CD4-positive, CD25-positive, alpha-beta regulatory T cell (primary cell): ENCODE measurements at regions not wholly inside any gene's neighbourhood (a gene's known extent, or its start where the extent isn't known, plus 50 kb on each side); places are given as distances from the start of the nearest gene placed in this dataset.

Source experiments
- ATAC-seq, 2 donors: fragments of 150-1000 bp; cut with Tn5 transposase; one replicate each; pipeline ENCODE4 v1.10.0; 2021; ENCODE audit warnings: low read depth in 2 of 2, moderate number of reproducible peaks in 2 of 2, moderate library complexity in 1 of 2
- DNase-seq, 3 donors: peaks; one replicate each; pipeline versions ENCODE4 v3.0.0 to v3.0.0-alpha.2; 2012 to 2022; ENCODE audit warnings: mixed read lengths in 1 of 3
- H3K27ac ChIP-seq: one replicate; pipeline ENCODE4 v1.7.0; 2013; ENCODE audit warnings: mild to moderate bottlenecking, low read length; ENCODE audit not compliant: insufficient read depth, poor library complexity, severe bottlenecking
- H3K27me3 ChIP-seq: one replicate; pipeline ENCODE4 v1.7.0; 2013; ENCODE audit warnings: low read length; ENCODE audit not compliant: control insufficient read depth, insufficient read depth
- H3K36me3 ChIP-seq: one replicate; pipeline ENCODE4 v1.7.0; 2013; ENCODE audit warnings: mild to moderate bottlenecking, low read length, moderate library complexity; ENCODE audit not compliant: control insufficient read depth, insufficient read depth
- H3K4me1 ChIP-seq: 2 replicates; pipeline ENCODE4 v1.7.0; 2013; ENCODE audit warnings: mild to moderate bottlenecking, low read length; ENCODE audit not compliant: insufficient read depth, control insufficient read depth, poor library complexity, severe bottlenecking
- H3K4me3 ChIP-seq: one replicate; pipeline ENCODE4 v1.7.0; 2013; ENCODE audit warnings: low read depth, mild to moderate bottlenecking, low read length, moderate library complexity
- H3K9me3 ChIP-seq, 2 experiments: 1 replicate in 1 of 2; 2 replicates in 1 of 2; pipeline ENCODE4 v1.7.0; 2013; ENCODE audit warnings: low read length in 2 of 2, mild to moderate bottlenecking in 1 of 2, moderate library complexity in 1 of 2; ENCODE audit not compliant: control insufficient read depth in 2 of 2
- H3K27ac Mint-ChIP-seq, 3 donors: one replicate each; pipeline ENCODE4 v1.8.0; 2020 to 2022; ENCODE audit warnings: mild to moderate bottlenecking in 3 of 3, mixed read lengths in 3 of 3, moderate library complexity in 2 of 3
- H3K27me3 Mint-ChIP-seq: one replicate; pipeline ENCODE4 v1.8.0; 2022; ENCODE audit warnings: mild to moderate bottlenecking, mixed read lengths
- H3K36me3 Mint-ChIP-seq: one replicate; pipeline ENCODE4 v1.8.0; 2020; ENCODE audit warnings: mixed read lengths
- H3K4me1 Mint-ChIP-seq, 4 donors: one replicate each; pipeline ENCODE4 v1.8.0; 2020 to 2022; ENCODE audit warnings: mixed read lengths in 4 of 4, mild to moderate bottlenecking in 1 of 4
- H3K4me3 Mint-ChIP-seq, 4 donors: one replicate each; pipeline ENCODE4 v1.8.0; 2020 to 2022; ENCODE audit warnings: mild to moderate bottlenecking in 4 of 4, mixed read lengths in 4 of 4, moderate library complexity in 3 of 4
- H3K9me3 Mint-ChIP-seq, 7 donors: one replicate each; pipeline ENCODE4 v1.8.0; 2020 to 2022; ENCODE audit warnings: mixed read lengths in 7 of 7, mild to moderate bottlenecking in 3 of 7, moderate library complexity in 2 of 7

DNA sequence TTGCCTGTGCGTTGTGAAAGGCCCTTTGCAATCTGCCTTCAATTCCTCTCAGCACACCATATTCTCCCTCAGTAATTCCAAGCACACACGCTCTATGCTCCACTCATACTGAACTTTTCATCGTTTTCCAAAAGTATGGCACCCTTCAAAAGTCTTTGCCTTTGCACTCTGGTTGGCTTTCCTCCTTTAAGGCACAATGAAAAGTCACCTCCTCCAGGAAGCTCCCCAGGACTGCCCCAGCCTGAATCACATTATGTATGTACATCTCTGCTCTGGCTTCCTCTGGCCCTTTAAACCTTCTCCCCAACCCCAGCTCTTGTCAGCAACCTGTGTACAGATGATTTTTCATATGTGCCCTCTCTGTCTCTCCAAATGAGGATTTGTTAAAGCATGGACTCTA lies 250.7 kb downstream of the MAF start:
- no peak for ATAC-seq
- no peaks in the 10 kb centered on the region for H3K27me3 Mint-ChIP-seq
- no peak overlapping the region for H3K27ac Mint-ChIP-seq

GRCh38 chr16:79348521-79349306 lies 251.8 kb downstream of the MAF start:
- H3K4me1 ChIP-seq = no peaks in the 10 kb centered on the region
- H3K36me3 ChIP-seq = no peaks in the 10 kb centered on the region
- H3K27me3 Mint-ChIP-seq = no peaks in the 10 kb centered on the region
- H3K9me3 Mint-ChIP-seq = peaks cover 0 to 2% (median 0%) of the 10 kb centered on the region in 7 donors
- no peak overlapping the region for H3K4me3 ChIP-seq
- DNase-seq (no peak), ATAC-seq (no peak)
- no peaks in the 10 kb centered on the region for H3K9me3 ChIP-seq
- no peak overlapping the region for H3K4me3 Mint-ChIP-seq
- H3K27ac ChIP-seq = no peak overlapping the region
- no peaks in the 10 kb centered on the region for H3K36me3 Mint-ChIP-seq
- H3K27me3 ChIP-seq = peaks cover 3% of the 10 kb centered on the region
- peaks cover 0 to 3% (median 1%) of the 10 kb centered on the region in 4 donors for H3K4me1 Mint-ChIP-seq
- H3K27ac Mint-ChIP-seq = no peak overlapping the region

More for the DNA sequence above, 250.7 kb downstream of the MAF start:
- Mint-ChIP-seq H3K4me1 (peaks cover 0 to 3% (median 0%) of the 10 kb centered on the region in 4 donors), H3K4me3 (no peak overlapping the region), H3K9me3 (peaks cover 0 to 2% (median 0%) of the 10 kb centered on the region in 7 donors), H3K36me3 (no peaks in the 10 kb centered on the region)
- H3K9me3 ChIP-seq = no peaks in the 10 kb centered on the region
- no peak overlapping the region for H3K27ac ChIP-seq
- H3K4me1 ChIP-seq = no peaks in the 10 kb centered on the region
- H3K36me3 ChIP-seq = no peaks in the 10 kb centered on the region
- no peak overlapping the region for H3K4me3 ChIP-seq
- no peaks in the 10 kb centered on the region for H3K27me3 ChIP-seq
- DNase-seq = no peak

- Histone ChIP-seq H3K4me3 (no peak overlapping the region), H3K9me3 (no peaks in the 10 kb centered on the region), H3K4me1 (peaks cover under 1% of the 10 kb centered on the region), H3K36me3 (no peaks in the 10 kb centered on the region), H3K27me3 (peaks cover 3% of the 10 kb centered on the region), H3K27ac (no peak overlapping the region)
- ATAC-seq = no peak
- no peak for DNase-seq
- Mint-ChIP-seq H3K4me3 (no peak overlapping the region), H3K9me3 (peaks cover 0 to 2% (median 0%) of the 10 kb centered on the region in 7 donors), H3K36me3 (no peaks in the 10 kb centered on the region), H3K27ac (no peak overlapping the region), H3K4me1 (peaks cover 0 to 12% (median 4%) of the 10 kb centered on the region in 4 donors), H3K27me3 (no peaks in the 10 kb centered on the region)
These were observed 253.3 kb downstream of the MAF start for GRCh38 chr16:79347277-79347676.

DNA sequence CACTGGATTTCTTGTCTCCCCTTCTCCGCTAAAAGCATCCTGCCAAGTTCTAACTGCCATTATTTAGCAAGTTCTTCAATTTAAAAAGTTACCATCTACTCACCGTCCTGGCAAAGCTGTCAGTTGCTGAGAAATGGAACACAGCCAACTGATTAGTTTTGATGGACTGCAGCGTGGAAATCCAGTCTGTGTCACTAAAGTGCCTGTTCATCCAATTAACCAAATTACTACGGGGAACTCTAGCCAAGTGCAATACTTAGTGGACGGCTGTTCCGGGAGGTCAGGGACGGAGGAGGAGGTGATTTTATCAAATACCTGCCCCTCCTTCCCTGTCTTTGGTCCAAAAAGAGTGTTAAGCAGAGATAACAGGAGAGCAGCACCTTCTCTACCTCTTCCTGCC lies 260.7 kb downstream of the MAF start:
- Mint-ChIP-seq H3K4me1 (peaks cover 0 to 24% (median 8%) of the 10 kb centered on the region in 4 donors), H3K27ac (no peak overlapping the region), H3K9me3 (peaks cover 0 to 2% (median 0%) of the 10 kb centered on the region in 7 donors), H3K27me3 (no peaks in the 10 kb centered on the region), H3K4me3 (no peak overlapping the region), H3K36me3 (no peaks in the 10 kb centered on the region)
- ATAC-seq = no peak
- no peak overlapping the region for H3K4me3 ChIP-seq
- no peak overlapping the region for H3K27ac ChIP-seq
- DNase-seq = no peak
- H3K4me1 ChIP-seq = peaks cover 9% of the 10 kb centered on the region
- no peaks in the 10 kb centered on the region for H3K36me3 ChIP-seq
- H3K9me3 ChIP-seq = no peaks in the 10 kb centered on the region
- peaks cover 3% of the 10 kb centered on the region for H3K27me3 ChIP-seq

GRCh38 chr16:79337906-79338305 lies 262.6 kb downstream of the MAF start:
- H3K36me3 Mint-ChIP-seq = no peaks in the 10 kb centered on the region
- Histone ChIP-seq H3K27ac (no peak overlapping the region), H3K4me3 (no peak overlapping the region), H3K4me1 (peaks cover 9% of the 10 kb centered on the region), H3K9me3 (no peaks in the 10 kb centered on the region), H3K36me3 (no peaks in the 10 kb centered on the region), H3K27me3 (no peaks in the 10 kb centered on the region)
- peaks cover 0 to 2% (median 0%) of the 10 kb centered on the region in 7 donors for H3K9me3 Mint-ChIP-seq
- H3K4me3 Mint-ChIP-seq = no peak overlapping the region
- ATAC-seq (no peak), DNase-seq (no peak)
- H3K4me1 Mint-ChIP-seq = peaks cover 0 to 15% (median 10%) of the 10 kb centered on the region in 4 donors
- no peaks in the 10 kb centered on the region for H3K27me3 Mint-ChIP-seq
- H3K27ac Mint-ChIP-seq = no peak overlapping the region

DNA sequence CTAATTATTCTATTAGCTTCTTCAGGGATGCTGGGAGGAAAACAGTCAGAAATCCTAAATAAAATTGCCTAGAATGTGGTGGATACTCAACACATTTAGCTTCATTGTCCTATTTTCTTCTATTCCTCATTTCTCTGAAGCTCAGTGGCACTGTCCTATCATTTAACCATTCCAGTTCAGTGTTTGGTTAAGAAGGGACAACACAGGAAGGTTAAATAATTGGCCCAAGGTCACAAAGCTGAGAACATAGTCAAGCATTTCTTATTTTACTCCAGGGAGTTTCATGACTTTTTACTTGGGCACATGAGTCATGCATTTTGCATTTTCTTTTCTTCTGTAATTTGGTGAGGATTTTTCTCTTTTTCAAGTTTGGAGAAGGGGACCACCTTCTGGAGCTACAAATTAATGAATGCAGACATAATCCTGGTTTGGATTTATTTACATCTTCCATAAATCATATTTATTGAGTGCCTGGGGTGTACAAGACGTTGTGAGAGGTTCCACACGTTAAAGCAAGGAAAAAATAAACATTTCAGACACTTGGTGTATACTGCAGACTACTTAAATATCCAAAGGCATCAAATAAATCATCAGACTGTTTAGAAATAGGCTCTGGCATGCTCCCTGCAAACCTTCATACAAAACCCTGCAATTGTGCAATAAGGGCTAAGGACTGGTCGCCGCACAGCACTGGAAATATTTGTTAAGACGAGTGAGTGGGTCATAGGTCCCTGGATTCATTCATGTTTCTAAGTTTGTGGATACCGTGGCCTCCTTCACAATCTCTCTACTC lies 263.9 kb downstream of the MAF start:
- no peaks in the 10 kb centered on the region for H3K9me3 ChIP-seq
- no peak overlapping the region for H3K4me3 ChIP-seq
- Mint-ChIP-seq H3K4me3 (no peak overlapping the region), H3K9me3 (peaks cover 0 to 2% (median 0%) of the 10 kb centered on the region in 7 donors), H3K36me3 (peaks cover 3% of the 10 kb centered on the region), H3K27me3 (no peaks in the 10 kb centered on the region), H3K4me1 (peaks cover 0 to 8% (median 3%) of the 10 kb centered on the region in 4 donors), H3K27ac (no peak overlapping the region)
- H3K27me3 ChIP-seq = no peaks in the 10 kb centered on the region
- H3K4me1 ChIP-seq = peaks cover 2% of the 10 kb centered on the region
- no peak overlapping the region for H3K27ac ChIP-seq
- DNase-seq (no peak), ATAC-seq (no peak)
- no peaks in the 10 kb centered on the region for H3K36me3 ChIP-seq

DNA sequence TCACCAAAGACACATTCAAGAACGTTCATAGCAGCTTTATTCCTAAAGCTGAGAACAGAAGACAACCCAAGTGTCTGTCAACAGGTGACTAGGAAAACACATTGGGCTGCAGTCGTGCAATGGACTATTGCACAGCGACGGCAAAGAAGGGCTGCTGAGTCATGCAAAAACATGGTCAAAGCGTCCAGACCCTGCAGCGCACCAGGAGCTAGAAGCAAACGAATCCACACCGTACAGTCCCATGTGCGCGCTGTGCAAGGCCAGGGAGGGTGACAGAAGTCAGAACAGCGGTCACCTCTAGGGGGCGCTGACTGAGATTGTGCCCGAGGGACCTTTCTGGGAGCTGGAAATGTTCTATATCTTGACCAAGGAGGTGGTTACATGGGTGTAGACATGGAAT lies 266.4 kb downstream of the MAF start:
- peaks cover 0 to 1% (median 0%) of the 10 kb centered on the region in 7 donors for H3K9me3 Mint-ChIP-seq
- DNase-seq (peak in 1 of 3 donors; percentile 16), ATAC-seq (no peak)
- Histone ChIP-seq H3K4me3 (no peak overlapping the region), H3K27ac (no peak overlapping the region), H3K4me1 (no peaks in the 10 kb centered on the region), H3K9me3 (no peaks in the 10 kb centered on the region), H3K36me3 (no peaks in the 10 kb centered on the region), H3K27me3 (no peaks in the 10 kb centered on the region)
- peaks cover 8% of the 10 kb centered on the region for H3K27me3 Mint-ChIP-seq
- peak overlapping the region in 1 of 3 donors; percentile 88 for H3K27ac Mint-ChIP-seq
- H3K4me1 Mint-ChIP-seq = peaks cover 0 to 4% (median 0%) of the 10 kb centered on the region in 4 donors
- H3K4me3 Mint-ChIP-seq = no peak overlapping the region
- peaks cover 5% of the 10 kb centered on the region for H3K36me3 Mint-ChIP-seq
